SK-N-SH (cell line): ENCODE measurements at regions not wholly inside any gene's neighbourhood (a gene's known extent, or its start where the extent isn't known, plus 50 kb on each side); places are given as distances from the start of the nearest gene placed in this dataset.

Experiments
- CTCF ChIA-PET: fragments of 300-600, 350-600 bp; formaldehyde crosslinking; extraction: SDS; loops from one replicate; lab custom pipeline; 2021; lab: Yijun Ruan, JAX
- POLR2A ChIA-PET: fragments of 350-600 bp; sonication (Branson Sonifier 250); formaldehyde crosslinking; extraction: SDS; loops from one replicate; lab custom pipeline; 2020; ENCODE audit warnings: antibody characterized with exemption, inconsistent platforms; lab: Yijun Ruan, JAX
- DNase-seq: peaks from one replicate; pipeline ENCODE4 v3.0.0; 2012
- H2AFZ ChIP-seq: fragments of 200-600 bp; sonication (generic); 2 replicates; pipeline ENCODE4 v1.8.1; 2016; ENCODE audit warnings: antibody characterized with exemption, mild to moderate bottlenecking, low read depth
- H3F3A ChIP-seq: fragments of 200-600 bp; sonication (generic); replicated peaks from 2 replicates; pipeline ENCODE3; 2016; ENCODE audit warnings: antibody characterized with exemption, mild to moderate bottlenecking; ENCODE audit not compliant: insufficient read depth
- H3K27ac ChIP-seq, 2 experiments: fragments of 200-500 bp in 1 of 2; fragments of 200-600 bp in 1 of 2; sonication (Bioruptor generic) in 1 of 2; sonication (generic), shearing (Covaris generic) in 1 of 2; 2 replicates each; pipeline versions ENCODE4 v1.5.1 to v1.6.1; 2014 to 2016; ENCODE audit warnings: low read depth in 2 of 2, inconsistent platforms in 1 of 2, low read length in 1 of 2, mild to moderate bottlenecking in 1 of 2, mixed read lengths in 1 of 2
- H3K27me3 ChIP-seq: fragments of 200-600 bp; sonication (generic), shearing (Covaris generic); 2 replicates; pipeline ENCODE4 v1.6.1; 2016; ENCODE audit warnings: mixed run types; ENCODE audit not compliant: insufficient read depth
- H3K36me3 ChIP-seq, 2 experiments: fragments of 200-500 bp in 1 of 2; fragments of 200-600 bp in 1 of 2; sonication (Bioruptor generic) in 1 of 2; sonication (generic) in 1 of 2; replicated peaks in 1 of 2; 2 replicates each; pipeline versions ENCODE3 to v1.5.1; 2014 to 2016; ENCODE audit warnings: low read length in 1 of 2, mild to moderate bottlenecking in 1 of 2; ENCODE audit not compliant: insufficient read depth in 2 of 2, control insufficient read depth in 1 of 2
- H3K4me1 ChIP-seq, 2 experiments: fragments of 200-500 bp in 1 of 2; fragments of 200-600 bp in 1 of 2; sonication (Bioruptor generic) in 1 of 2; sonication (generic), shearing (Covaris generic) in 1 of 2; 2 replicates each; pipeline versions ENCODE4 v1.5.1 to v1.6.1; 2014 to 2016; ENCODE audit warnings: low read depth in 1 of 2, low read length in 1 of 2, mixed run types in 1 of 2; ENCODE audit not compliant: insufficient read depth in 2 of 2, control insufficient read depth in 1 of 2
- H3K4me2 ChIP-seq: fragments of 200-600 bp; sonication (generic), shearing (Covaris generic); 2 replicates; pipeline ENCODE4 v1.6.1; 2017; ENCODE audit warnings: mixed run types
- H3K4me3 ChIP-seq, 2 experiments: fragments of 200-500 bp in 1 of 2; fragments of 200-600 bp in 1 of 2; sonication (Bioruptor generic) in 1 of 2; sonication (generic), shearing (Covaris generic) in 1 of 2; 2 replicates each; pipeline versions ENCODE4 v1.5.1 to v1.8.1; 2014 to 2016; ENCODE audit warnings: low read depth in 2 of 2, inconsistent platforms in 1 of 2, low read length in 1 of 2, mild to moderate bottlenecking in 1 of 2, mixed read lengths in 1 of 2, moderate library complexity in 1 of 2
- H3K79me2 ChIP-seq: fragments of 200-600 bp; sonication (generic); 2 replicates; pipeline ENCODE4 v1.8.1; 2017; ENCODE audit warnings: mild to moderate bottlenecking; ENCODE audit not compliant: insufficient read depth
- H3K9ac ChIP-seq: fragments of 200-600 bp; sonication (generic); 2 replicates; pipeline ENCODE4 v1.6.1; 2017; ENCODE audit warnings: mixed run types
- H3K9me2 ChIP-seq: fragments of 200-600 bp; sonication (generic); 2 replicates; pipeline ENCODE4 v1.6.1; 2017; ENCODE audit warnings: mixed run types
- H3K9me3 ChIP-seq: fragments of 200-600 bp; sonication (generic); 2 replicates; pipeline ENCODE4 v1.6.1; 2017; ENCODE audit warnings: mixed run types, mild to moderate bottlenecking, moderate library complexity
- H4K20me1 ChIP-seq: fragments of 200-600 bp; sonication (generic); 2 replicates; pipeline ENCODE4 v1.6.1; 2017; ENCODE audit warnings: mild to moderate bottlenecking, mixed run types; ENCODE audit not compliant: insufficient read depth
- EP300 ChIP-seq, 2 experiments: IDR thresholded peaks; 2 replicates each; pipeline versions ENCODE4 v1.4.0 to v1.6.1; 2012; ENCODE audit warnings: borderline replicate concordance in 1 of 2, low read depth in 1 of 2, low read length in 1 of 2
- FOSL2 ChIP-seq: IDR thresholded peaks from 2 replicates; pipeline ENCODE4 v1.4.0; 2012; ENCODE audit warnings: low read depth, mild to moderate bottlenecking, moderate library complexity, borderline replicate concordance
- GABPA ChIP-seq: IDR thresholded peaks from 2 replicates; pipeline ENCODE4 v1.4.0; 2012; ENCODE audit warnings: low read depth, mild to moderate bottlenecking
- MXI1 ChIP-seq: IDR thresholded peaks from 2 replicates; pipeline ENCODE4 v1.6.1; 2012; ENCODE audit warnings: mild to moderate bottlenecking, low read depth, low read length, improper control_type of control experiment
- POLR2AphosphoS5 ChIP-seq: IDR thresholded peaks from 2 replicates; pipeline ENCODE4 v1.6.1; 2012; ENCODE audit warnings: low read depth, low read length
- RXRA ChIP-seq: IDR thresholded peaks from 2 replicates; pipeline ENCODE4 v1.4.0; 2012; ENCODE audit warnings: low read depth, mild to moderate bottlenecking, borderline replicate concordance
- SMC3 ChIP-seq: IDR thresholded peaks from 2 replicates; pipeline ENCODE4 v1.6.1; 2012; ENCODE audit warnings: low read depth, low read length, improper control_type of control experiment
- TCF12 ChIP-seq: IDR thresholded peaks from 2 replicates; pipeline ENCODE4 v1.4.0; 2012
- YY1 ChIP-seq: IDR thresholded peaks from 2 replicates; pipeline ENCODE4 v1.4.0; 2012; ENCODE audit warnings: low read depth, mild to moderate bottlenecking
- WGBS: methylation state at CpG from one replicate; pipeline ENCODE4 v1.1.6; 2017; ENCODE audit warnings: low lambda C conversion rate; 5-methylcytosine and 5-hydroxymethylcytosine counted together
- TF ChIP-seq, protein P1 (sequence below): fragments of 200-600 bp; sonication (generic); IDR thresholded peaks from 2 replicates; pipeline ENCODE4 v1.6.1; 2017; ENCODE audit warnings: antibody characterized with exemption, mild to moderate bottlenecking, moderate library complexity
- TF ChIP-seq, protein P2 (sequence below): IDR thresholded peaks from 2 replicates; pipeline ENCODE4 v1.4.0; 2012; ENCODE audit warnings: low read depth, borderline replicate concordance
- TF ChIP-seq, protein P3 (sequence below): IDR thresholded peaks from 2 replicates; pipeline ENCODE4 v1.4.0; 2012; ENCODE audit warnings: low read depth
- TF ChIP-seq, protein P4 (sequence below): fragments of 150-350 bp; IDR thresholded peaks from 2 replicates; pipeline ENCODE4 v1.6.1; 2016; ENCODE audit warnings: mild to moderate bottlenecking, low read depth, low read length
- TF ChIP-seq, protein P5 (sequence below): IDR thresholded peaks from 2 replicates; pipeline ENCODE4 v1.4.0; 2012; ENCODE audit warnings: low read depth, borderline replicate concordance

DNA sequence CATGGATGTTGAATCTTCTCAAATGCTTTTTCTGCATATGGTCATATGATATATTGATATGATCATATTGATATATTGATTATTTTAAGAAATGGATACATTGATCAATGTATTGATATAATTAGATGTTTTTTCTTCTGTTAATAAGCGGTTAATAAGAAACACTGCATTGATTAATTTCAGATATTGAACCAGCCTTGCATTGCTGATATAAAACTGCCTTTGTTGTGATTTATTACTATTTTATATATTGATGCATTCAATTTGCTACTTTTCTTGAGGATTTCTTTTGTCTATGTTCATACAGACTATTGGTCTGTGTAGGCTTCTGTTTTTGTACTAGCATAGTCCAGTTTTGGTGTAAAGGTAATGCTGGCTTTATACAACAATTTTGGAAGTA, 79.7 kb upstream of the ELN start:
- Histone ChIP-seq H3K9ac (no peak overlapping the region), H3K4me3 (no peak overlapping the region), H2AFZ (no peak overlapping the region), H3K9me2 (no peaks in the 10 kb centered on the region), H3K27me3 (no peaks in the 10 kb centered on the region), H3F3A (no peaks in the 10 kb centered on the region), H4K20me1 (no peaks in the 10 kb centered on the region), H3K4me1 (no peaks in the 10 kb centered on the region), H3K9me3 (peaks cover 23% of the 10 kb centered on the region), H3K36me3 (no peaks in the 10 kb centered on the region), H3K27ac (no peak overlapping the region), H3K79me2 (no peaks in the 10 kb centered on the region), H3K4me2 (no peak overlapping the region)
- 93% methylated on average over 1 of the region's 1 CpG for WGBS
- CTCF ChIA-PET = no interaction called here
- POLR2A ChIA-PET = no interaction called here
- DNase-seq = no peak
- TF ChIP-seq, protein P1, sequence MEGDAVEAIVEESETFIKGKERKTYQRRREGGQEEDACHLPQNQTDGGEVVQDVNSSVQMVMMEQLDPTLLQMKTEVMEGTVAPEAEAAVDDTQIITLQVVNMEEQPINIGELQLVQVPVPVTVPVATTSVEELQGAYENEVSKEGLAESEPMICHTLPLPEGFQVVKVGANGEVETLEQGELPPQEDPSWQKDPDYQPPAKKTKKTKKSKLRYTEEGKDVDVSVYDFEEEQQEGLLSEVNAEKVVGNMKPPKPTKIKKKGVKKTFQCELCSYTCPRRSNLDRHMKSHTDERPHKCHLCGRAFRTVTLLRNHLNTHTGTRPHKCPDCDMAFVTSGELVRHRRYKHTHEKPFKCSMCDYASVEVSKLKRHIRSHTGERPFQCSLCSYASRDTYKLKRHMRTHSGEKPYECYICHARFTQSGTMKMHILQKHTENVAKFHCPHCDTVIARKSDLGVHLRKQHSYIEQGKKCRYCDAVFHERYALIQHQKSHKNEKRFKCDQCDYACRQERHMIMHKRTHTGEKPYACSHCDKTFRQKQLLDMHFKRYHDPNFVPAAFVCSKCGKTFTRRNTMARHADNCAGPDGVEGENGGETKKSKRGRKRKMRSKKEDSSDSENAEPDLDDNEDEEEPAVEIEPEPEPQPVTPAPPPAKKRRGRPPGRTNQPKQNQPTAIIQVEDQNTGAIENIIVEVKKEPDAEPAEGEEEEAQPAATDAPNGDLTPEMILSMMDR = no peak
- TF ChIP-seq, protein P2, sequence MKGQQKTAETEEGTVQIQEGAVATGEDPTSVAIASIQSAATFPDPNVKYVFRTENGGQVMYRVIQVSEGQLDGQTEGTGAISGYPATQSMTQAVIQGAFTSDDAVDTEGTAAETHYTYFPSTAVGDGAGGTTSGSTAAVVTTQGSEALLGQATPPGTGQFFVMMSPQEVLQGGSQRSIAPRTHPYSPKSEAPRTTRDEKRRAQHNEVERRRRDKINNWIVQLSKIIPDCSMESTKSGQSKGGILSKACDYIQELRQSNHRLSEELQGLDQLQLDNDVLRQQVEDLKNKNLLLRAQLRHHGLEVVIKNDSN = no peak
- TF ChIP-seq GABPA (no peak), SMC3 (no peak), EP300 (IDR thresholded peaks at IDR 0.05; ENCODE audit: borderline replicate concordance in 1 of 2, low read depth in 1 of 2, low read length in 1 of 2) (no peak), POLR2AphosphoS5 (no peak), RXRA (no peak), YY1 (no peak), TCF12 (no peak), FOSL2 (no peak), MXI1 (no peak)
- TF ChIP-seq, protein P3, sequence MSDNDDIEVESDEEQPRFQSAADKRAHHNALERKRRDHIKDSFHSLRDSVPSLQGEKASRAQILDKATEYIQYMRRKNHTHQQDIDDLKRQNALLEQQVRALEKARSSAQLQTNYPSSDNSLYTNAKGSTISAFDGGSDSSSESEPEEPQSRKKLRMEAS = no peak
- TF ChIP-seq, protein P4, sequence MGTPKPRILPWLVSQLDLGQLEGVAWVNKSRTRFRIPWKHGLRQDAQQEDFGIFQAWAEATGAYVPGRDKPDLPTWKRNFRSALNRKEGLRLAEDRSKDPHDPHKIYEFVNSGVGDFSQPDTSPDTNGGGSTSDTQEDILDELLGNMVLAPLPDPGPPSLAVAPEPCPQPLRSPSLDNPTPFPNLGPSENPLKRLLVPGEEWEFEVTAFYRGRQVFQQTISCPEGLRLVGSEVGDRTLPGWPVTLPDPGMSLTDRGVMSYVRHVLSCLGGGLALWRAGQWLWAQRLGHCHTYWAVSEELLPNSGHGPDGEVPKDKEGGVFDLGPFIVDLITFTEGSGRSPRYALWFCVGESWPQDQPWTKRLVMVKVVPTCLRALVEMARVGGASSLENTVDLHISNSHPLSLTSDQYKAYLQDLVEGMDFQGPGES = no peak
- TF ChIP-seq, protein P5, sequence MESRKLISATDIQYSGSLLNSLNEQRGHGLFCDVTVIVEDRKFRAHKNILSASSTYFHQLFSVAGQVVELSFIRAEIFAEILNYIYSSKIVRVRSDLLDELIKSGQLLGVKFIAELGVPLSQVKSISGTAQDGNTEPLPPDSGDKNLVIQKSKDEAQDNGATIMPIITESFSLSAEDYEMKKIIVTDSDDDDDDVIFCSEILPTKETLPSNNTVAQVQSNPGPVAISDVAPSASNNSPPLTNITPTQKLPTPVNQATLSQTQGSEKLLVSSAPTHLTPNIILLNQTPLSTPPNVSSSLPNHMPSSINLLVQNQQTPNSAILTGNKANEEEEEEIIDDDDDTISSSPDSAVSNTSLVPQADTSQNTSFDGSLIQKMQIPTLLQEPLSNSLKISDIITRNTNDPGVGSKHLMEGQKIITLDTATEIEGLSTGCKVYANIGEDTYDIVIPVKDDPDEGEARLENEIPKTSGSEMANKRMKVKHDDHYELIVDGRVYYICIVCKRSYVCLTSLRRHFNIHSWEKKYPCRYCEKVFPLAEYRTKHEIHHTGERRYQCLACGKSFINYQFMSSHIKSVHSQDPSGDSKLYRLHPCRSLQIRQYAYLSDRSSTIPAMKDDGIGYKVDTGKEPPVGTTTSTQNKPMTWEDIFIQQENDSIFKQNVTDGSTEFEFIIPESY = no peak
